MM.1S (cell line): ENCODE measurements at regions not wholly inside any gene's neighbourhood (a gene's known extent, or its start where the extent isn't known, plus 50 kb on each side); places are given as distances from the start of the nearest gene placed in this dataset.

Source experiments
- DNase-seq: peaks from one replicate; pipeline ENCODE4 v3.0.0-alpha.2; 2015
- H2AFZ ChIP-seq: fragments of 300-600 bp; sonication (generic); 2 replicates; pipeline ENCODE4 v1.6.0; 2016; ENCODE audit warnings: antibody characterized with exemption, low read length
- H3F3A ChIP-seq: fragments of 300-600 bp; sonication (generic); 2 replicates; pipeline ENCODE4 v1.6.1; 2016; ENCODE audit warnings: mild to moderate bottlenecking, antibody characterized with exemption, low read length, moderate library complexity, mixed read lengths; ENCODE audit not compliant: insufficient read depth
- H3K27ac ChIP-seq: fragments of 300-600 bp; sonication (generic); 2 replicates; pipeline ENCODE4 v1.5.1; 2016; ENCODE audit warnings: mild to moderate bottlenecking, low read length
- H3K27me3 ChIP-seq: fragments of 300-600 bp; sonication (generic); replicated peaks from 2 replicates; pipeline ENCODE4 v1.6.0; 2016; ENCODE audit warnings: low read length; ENCODE audit not compliant: insufficient read depth
- H3K36me3 ChIP-seq: fragments of 300-600 bp; sonication (generic); replicated peaks from 2 replicates; pipeline ENCODE4 v1.6.1; 2016; ENCODE audit warnings: mild to moderate bottlenecking, low read length, mixed read lengths; ENCODE audit not compliant: insufficient read depth
- H3K4me1 ChIP-seq: fragments of 300-600 bp; sonication (generic); 2 replicates; pipeline ENCODE4 v1.6.1; 2016; ENCODE audit warnings: low read length, mixed read lengths
- H3K4me2 ChIP-seq: fragments of 300-600 bp; sonication (generic); 2 replicates; pipeline ENCODE4 v1.6.0; 2016; ENCODE audit warnings: low read depth, low read length
- H3K4me3 ChIP-seq: fragments of 300-600 bp; sonication (generic); 2 replicates; pipeline ENCODE4 v1.5.1; 2016; ENCODE audit warnings: low read length, mixed read lengths
- H3K79me2 ChIP-seq: fragments of 300-600 bp; sonication (generic); 2 replicates; pipeline ENCODE4 v1.6.1; 2016; ENCODE audit warnings: mixed run types, low read length, mixed read lengths
- H3K9ac ChIP-seq: fragments of 300-600 bp; sonication (generic); 2 replicates; pipeline ENCODE4 v1.6.1; 2016; ENCODE audit warnings: low read length, mixed read lengths
- H3K9me2 ChIP-seq: fragments of 300-600 bp; sonication (generic); replicated peaks from 2 replicates; pipeline ENCODE4 v1.6.1; 2016; ENCODE audit warnings: mild to moderate bottlenecking, low read length, mixed read lengths; ENCODE audit not compliant: insufficient read depth
- H3K9me3 ChIP-seq: fragments of 300-600 bp; sonication (generic); replicated peaks from 2 replicates; pipeline ENCODE4 v1.6.1; 2016; ENCODE audit warnings: mild to moderate bottlenecking, low read length, mixed read lengths; ENCODE audit not compliant: insufficient read depth
- H4K20me1 ChIP-seq: fragments of 300-600 bp; sonication (generic); 2 replicates; pipeline ENCODE4 v1.6.1; 2016; ENCODE audit warnings: mild to moderate bottlenecking, low read length, moderate library complexity, mixed read lengths; ENCODE audit not compliant: insufficient read depth
- EZH2 ChIP-seq: fragments of 300-600 bp; sonication (generic); optimal IDR thresholded peaks from 2 replicates; pipeline ENCODE3; 2017; ENCODE audit warnings: low read depth, mild to moderate bottlenecking, antibody characterized with exemption, low read length, mixed read lengths
- EZH2phosphoT487 ChIP-seq: fragments of 300-600 bp; sonication (generic); IDR thresholded peaks from 2 replicates; pipeline ENCODE4 v1.6.1; 2018; ENCODE audit warnings: antibody characterized with exemption, low read length
- TF ChIP-seq, protein P1 (sequence below): fragments of 300-600 bp; sonication (generic); IDR thresholded peaks from 2 replicates; pipeline ENCODE4 v1.5.1; 2016; ENCODE audit warnings: antibody characterized with exemption, low read length, mixed read lengths

DNA sequence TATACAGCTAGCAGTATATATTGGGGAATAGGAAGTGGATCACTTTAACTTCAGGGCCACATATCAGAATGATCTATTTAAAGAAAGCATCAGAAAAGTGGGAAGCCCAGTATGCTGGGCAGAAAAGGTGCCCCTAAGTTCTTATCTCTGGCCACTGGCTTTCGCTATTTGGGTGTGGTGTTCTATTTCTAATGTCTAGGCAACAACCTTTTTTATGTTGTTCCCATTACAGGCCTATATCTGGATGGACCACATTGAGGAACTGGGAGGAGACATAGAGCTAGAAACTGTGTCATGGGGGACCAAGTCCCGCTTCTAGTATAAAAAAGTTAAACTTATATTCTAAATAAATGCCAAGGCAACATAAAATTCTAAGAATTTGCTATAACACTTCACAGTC lies 935.6 kb downstream of the PDHA2 start:
- H3K4me3 ChIP-seq, result no peak overlapping the region
- H3K27me3 ChIP-seq, result no peaks in the 10 kb centered on the region
- no peak for TF ChIP-seq EZH2phosphoT487
- H3K9me3 ChIP-seq, result no peaks in the 10 kb centered on the region
- H3K4me1 ChIP-seq, result no peaks in the 10 kb centered on the region
- no peaks in the 10 kb centered on the region for H3K79me2 ChIP-seq
- H3K9ac ChIP-seq, result no peak overlapping the region
- DNase-seq, result no peak
- H3F3A ChIP-seq, result no peaks in the 10 kb centered on the region
- no peak overlapping the region for H3K27ac ChIP-seq
- no peak overlapping the region for H2AFZ ChIP-seq
- no peaks in the 10 kb centered on the region for H4K20me1 ChIP-seq
- H3K9me2 ChIP-seq, result no peaks in the 10 kb centered on the region
- H3K4me2 ChIP-seq, result no peak overlapping the region
- no peaks in the 10 kb centered on the region for H3K36me3 ChIP-seq

DNA sequence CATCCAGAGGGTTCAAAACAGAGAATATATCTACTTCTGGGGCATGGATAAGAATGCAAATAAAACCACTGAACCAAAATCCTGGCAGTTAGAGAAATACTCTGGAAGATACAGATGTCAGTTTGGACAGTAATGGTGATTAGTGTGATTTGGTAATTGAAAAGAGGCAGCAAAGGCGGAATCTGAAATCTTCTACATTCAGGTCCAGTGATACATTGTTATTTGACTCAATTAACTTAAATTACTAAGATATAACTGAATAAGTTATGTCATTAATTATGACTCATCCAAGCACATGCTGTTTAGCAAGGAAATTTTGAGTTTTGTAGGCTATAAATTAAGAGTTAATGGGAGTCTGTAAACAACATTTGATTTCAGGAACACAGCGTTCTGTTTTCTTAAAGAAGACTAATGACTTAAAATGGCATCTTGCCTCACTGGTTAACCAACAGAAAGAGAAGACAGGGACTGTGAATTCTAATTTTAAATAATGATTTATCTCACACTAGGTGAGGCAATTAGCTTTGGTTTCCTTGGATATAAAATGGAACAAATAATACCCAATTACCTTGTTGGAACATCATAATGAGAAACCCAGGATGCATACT lies 937.1 kb downstream of the PDHA2 start:
- H2AFZ ChIP-seq, result no peak overlapping the region
- no peaks in the 10 kb centered on the region for H3K4me1 ChIP-seq
- DNase-seq, result no peak
- no peak overlapping the region for H3K9ac ChIP-seq
- TF ChIP-seq EZH2 (no peak), EZH2phosphoT487 (no peak)
- TF ChIP-seq, protein P1, sequence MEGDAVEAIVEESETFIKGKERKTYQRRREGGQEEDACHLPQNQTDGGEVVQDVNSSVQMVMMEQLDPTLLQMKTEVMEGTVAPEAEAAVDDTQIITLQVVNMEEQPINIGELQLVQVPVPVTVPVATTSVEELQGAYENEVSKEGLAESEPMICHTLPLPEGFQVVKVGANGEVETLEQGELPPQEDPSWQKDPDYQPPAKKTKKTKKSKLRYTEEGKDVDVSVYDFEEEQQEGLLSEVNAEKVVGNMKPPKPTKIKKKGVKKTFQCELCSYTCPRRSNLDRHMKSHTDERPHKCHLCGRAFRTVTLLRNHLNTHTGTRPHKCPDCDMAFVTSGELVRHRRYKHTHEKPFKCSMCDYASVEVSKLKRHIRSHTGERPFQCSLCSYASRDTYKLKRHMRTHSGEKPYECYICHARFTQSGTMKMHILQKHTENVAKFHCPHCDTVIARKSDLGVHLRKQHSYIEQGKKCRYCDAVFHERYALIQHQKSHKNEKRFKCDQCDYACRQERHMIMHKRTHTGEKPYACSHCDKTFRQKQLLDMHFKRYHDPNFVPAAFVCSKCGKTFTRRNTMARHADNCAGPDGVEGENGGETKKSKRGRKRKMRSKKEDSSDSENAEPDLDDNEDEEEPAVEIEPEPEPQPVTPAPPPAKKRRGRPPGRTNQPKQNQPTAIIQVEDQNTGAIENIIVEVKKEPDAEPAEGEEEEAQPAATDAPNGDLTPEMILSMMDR, result no peak
- no peaks in the 10 kb centered on the region for H3F3A ChIP-seq
- no peaks in the 10 kb centered on the region for H3K27me3 ChIP-seq
- H3K36me3 ChIP-seq, result no peaks in the 10 kb centered on the region
- no peak overlapping the region for H3K27ac ChIP-seq
- H3K9me2 ChIP-seq, result no peaks in the 10 kb centered on the region
- H4K20me1 ChIP-seq, result no peaks in the 10 kb centered on the region
- H3K4me2 ChIP-seq, result no peak overlapping the region
- no peak overlapping the region for H3K4me3 ChIP-seq
- H3K79me2 ChIP-seq, result no peaks in the 10 kb centered on the region
- H3K9me3 ChIP-seq, result no peaks in the 10 kb centered on the region

DNA sequence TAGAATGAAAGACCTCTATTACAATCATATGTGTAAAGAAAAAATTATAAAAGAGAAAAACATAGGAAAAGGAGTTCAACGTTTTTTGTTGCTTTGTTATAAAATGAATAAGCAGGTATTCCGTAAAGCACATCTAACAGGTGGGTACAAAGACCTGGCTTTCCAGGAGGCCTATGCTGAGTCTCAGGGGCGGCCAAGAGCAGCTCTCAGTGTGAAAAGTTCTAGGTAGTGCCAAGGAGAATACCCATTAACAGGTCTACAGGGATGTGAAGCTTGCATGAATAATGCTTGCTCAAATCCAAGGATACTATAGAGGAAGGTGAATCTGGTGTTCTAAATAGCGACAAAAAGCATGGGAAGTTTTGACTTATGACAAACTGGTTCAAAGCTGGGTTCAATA lies 944.4 kb downstream of the PDHA2 start:
- Histone ChIP-seq H3K79me2 (no peaks in the 10 kb centered on the region), H3K9me3 (no peaks in the 10 kb centered on the region), H3F3A (no peaks in the 10 kb centered on the region), H3K4me2 (no peak overlapping the region), H4K20me1 (no peaks in the 10 kb centered on the region), H3K36me3 (no peaks in the 10 kb centered on the region), H2AFZ (no peak overlapping the region), H3K27me3 (no peaks in the 10 kb centered on the region), H3K9ac (no peak overlapping the region), H3K27ac (no peak overlapping the region), H3K4me1 (no peaks in the 10 kb centered on the region), H3K4me3 (no peak overlapping the region), H3K9me2 (no peaks in the 10 kb centered on the region)
- no peak for DNase-seq
- TF ChIP-seq EZH2, result no peak
- TF ChIP-seq, protein P1, result no peak
- no peak for TF ChIP-seq EZH2phosphoT487

DNA sequence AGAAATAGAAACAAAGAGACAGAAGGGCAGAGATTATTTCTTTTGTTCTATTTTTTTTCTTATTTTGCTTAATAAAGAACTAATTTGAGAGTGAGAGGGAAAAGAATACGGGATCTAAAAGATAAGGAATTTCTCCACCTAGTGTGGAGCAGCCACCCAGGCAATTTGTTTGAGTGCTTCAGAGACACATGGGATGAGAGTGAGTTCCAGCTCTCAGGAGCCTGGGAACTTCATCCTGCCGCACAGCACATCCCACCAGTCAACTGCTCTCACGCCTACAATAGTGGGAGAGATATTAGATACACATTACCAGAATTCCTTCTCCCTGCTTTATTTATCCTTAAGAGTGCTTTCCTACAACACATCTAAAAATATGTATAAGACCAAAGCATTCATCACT lies 946.4 kb downstream of the PDHA2 start:
- Histone ChIP-seq H3K4me2 (no peak overlapping the region), H3K9ac (no peak overlapping the region), H2AFZ (no peak overlapping the region), H3K9me2 (no peaks in the 10 kb centered on the region), H3K36me3 (no peaks in the 10 kb centered on the region), H3K4me1 (no peaks in the 10 kb centered on the region), H3K27me3 (no peaks in the 10 kb centered on the region), H3K79me2 (no peaks in the 10 kb centered on the region), H3K4me3 (no peak overlapping the region), H4K20me1 (no peaks in the 10 kb centered on the region), H3K27ac (no peak overlapping the region), H3F3A (no peaks in the 10 kb centered on the region), H3K9me3 (no peaks in the 10 kb centered on the region)
- no peak for TF ChIP-seq EZH2
- TF ChIP-seq, protein P1, result no peak
- DNase-seq, result no peak
